NCI-H82 treated with DMSO at 0.1 percent for 48 hours (cell line): ENCODE measurements at regions not wholly inside any gene's neighbourhood (a gene's known extent, or its start where the extent isn't known, plus 50 kb on each side); places are given as distances from the start of the nearest gene placed in this dataset.

Experiments used
- DNase-seq: peaks from one replicate; lab custom pipeline; 2025; ENCODE audit not compliant: unreplicated experiment; lab: John Stamatoyannopoulos, UW

DNA sequence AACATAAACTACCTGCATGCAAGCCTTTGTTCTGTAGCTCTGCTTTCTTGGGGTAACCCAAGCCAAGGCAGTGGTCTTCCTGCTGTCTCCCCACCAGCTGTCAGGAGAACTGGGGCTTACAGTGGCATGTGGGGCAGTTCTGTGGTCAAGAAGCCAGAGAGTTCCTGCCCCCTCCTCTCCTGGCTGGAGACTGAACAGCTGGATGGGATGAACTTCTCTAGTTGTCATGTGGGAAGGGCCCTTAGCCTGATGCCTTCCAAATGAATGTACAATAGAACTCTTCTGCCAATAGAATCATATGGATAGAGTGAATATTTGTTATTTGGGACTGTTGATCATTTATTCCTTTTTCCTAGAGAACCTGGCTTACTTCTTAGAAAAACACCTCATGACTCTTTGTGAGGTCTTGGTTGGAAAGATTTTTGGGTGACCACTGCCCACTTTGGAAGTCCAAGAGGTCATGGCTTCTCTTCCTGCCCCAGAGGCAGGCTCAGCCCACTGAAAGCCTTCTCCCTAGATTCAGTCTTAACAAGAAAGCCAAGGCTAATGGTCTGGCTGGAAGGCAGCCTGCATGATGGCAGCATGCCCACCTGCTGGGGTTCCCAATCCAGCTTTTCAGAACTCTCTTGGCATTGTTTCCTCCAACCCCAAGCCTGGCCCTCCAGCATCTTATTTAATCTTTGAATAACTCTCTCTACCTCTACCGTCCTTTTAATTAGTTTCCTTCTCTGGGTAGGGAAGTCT, 462.9 kb upstream of the PROK2 start:
- no peak for DNase-seq

- no peak for DNase-seq
Observed at GRCh38 chr3:72247126-72247525, 462.2 kb upstream of the PROK2 start.

DNA sequence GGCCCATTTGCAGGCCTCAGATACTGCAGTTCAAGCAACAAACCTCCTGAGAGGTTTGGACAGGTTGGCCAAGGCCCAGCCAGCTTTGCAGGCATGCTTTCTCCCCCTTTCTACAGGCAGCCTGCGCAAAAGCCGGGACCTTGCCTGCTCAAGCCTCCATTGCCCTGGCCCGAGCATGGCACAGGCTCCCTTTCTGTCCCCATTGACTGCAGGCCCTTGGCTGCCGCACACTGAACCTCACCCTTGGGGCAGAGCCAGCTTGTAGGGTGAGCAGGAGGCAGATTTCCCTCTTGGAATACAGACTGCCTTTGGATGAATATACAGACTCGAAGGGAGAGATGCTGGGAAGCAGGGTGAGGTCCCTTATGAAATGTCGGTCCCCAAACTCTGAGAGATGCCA, 461.7 kb upstream of the PROK2 start:
- DNase-seq: no peak

GRCh38 chr3:72245183-72245811, 460.3 kb upstream of the PROK2 start:
- no peak for DNase-seq

DNA sequence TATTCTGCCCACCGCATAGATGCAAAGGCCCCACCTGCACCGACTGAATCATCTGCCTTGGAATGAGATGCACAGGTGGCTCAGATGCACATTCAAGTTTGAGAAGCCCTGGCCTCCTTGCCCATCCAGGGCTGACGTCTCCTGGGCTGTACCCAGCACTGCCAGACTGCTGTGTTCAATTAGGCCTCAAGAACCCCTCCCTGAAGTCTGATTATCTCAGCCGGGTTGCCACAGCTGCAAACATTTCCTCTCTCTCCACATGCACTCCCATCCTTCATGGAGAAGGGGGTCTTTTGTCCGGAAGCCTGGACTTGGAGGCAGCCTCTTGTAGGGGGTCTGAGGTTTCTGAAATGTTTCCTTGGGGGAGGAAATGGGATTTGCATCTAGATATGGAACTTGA, 459.4 kb upstream of the PROK2 start:
- DNase-seq: no peak

- DNase-seq: no peak
Observed at GRCh38 chr3:72242326-72242725, 457.4 kb upstream of the PROK2 start.

DNA sequence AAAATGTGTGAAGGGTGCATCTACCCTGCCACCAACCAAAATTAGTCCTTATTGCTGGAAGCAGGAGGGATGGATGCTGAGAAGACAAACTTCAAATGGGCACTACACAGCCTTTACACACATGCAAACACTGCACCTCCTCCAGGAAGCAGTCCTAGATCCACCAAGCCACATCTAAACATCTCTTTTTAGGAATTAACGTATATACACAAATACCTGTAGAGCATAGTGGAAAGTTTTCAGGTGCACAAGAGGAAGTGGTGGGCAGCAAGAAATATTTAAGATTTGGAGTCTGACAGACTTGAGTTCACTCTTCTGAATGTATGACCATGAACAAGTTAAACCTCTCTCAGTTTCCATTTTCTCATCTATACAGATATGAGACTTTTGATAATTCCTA, 456.6 kb upstream of the PROK2 start:
- DNase-seq: no peak

- DNase-seq: no peak
Observed at GRCh38 chr3:72240531-72240930, 455.6 kb upstream of the PROK2 start.

- no peak for DNase-seq
Observed at GRCh38 chr3:72238801-72239200, 453.9 kb upstream of the PROK2 start.

DNA sequence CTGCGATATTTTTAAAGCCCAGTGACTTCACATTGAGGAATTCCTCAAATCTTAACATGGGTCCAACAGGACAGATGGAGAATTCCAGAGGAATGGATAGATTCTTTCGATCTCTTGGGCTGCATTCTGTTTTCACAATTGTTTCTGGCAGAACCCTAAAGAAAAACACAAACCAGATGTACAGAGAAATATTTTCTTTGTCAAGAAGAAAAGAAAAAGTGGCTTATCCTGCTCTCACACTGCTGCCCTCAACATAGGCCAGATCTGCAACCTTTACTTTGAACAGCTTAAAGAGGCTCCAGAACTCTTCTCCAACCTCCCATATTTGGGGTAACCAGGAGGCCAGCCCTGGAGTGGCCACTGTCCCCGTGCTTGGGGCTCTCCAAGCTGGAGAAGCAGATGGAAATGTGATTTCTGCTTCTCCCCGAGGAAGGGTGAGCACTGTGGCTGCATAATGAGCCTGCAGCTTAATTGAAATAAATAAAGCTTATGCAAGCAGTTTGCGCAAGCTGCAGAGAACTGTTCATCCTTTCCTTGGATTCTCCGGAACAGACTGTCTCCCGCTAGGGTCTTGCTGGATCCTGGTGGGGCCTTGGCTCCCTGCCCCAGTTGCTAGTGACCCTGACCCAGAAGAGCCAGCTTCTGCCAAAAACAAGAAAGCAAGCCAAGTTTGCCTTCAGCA, 453.2 kb upstream of the PROK2 start:
- DNase-seq: no peak

DNA sequence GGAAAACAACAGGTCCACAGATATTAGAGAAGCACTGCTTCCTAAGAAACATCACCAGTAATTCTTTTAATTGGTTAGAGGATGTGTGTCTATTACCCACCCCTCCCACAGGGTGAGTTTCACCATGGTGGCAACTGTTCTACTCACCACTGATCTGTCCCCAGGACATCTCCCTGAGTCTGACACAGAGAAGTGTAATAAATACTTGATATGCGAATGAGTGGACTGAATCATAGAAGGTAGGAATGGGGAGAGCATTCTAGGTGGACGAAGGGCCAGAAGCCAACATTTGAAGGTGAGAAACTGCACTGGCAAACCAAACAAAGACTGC, 452.7 kb upstream of the PROK2 start:
- DNase-seq: no peak

GRCh38 chr3:72234391-72234790, 449.4 kb upstream of the PROK2 start:
- DNase-seq: no peak

- DNase-seq: no peak
Observed at GRCh38 chr3:72233571-72233970, 448.6 kb upstream of the PROK2 start.

DNA sequence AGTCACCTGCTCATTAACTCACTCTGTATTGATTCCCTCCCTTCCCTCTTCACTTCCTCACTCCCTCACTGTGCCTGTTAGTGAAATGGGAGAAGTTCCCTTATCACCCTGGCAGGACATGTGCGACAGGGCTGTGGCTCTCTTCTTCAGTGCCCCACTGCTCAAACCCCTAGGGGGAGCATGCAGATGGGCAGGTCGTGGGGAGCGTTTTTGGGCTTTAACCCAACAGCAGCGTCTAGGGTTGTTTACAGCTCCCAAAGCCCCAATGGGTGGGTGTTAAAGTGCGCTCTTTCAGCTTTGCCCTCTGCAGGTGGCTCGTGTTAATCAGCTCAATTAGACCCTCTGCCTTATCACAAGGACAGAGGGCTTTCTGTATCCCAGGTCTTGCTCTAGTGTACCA, 447.8 kb upstream of the PROK2 start:
- DNase-seq: no peak

DNA sequence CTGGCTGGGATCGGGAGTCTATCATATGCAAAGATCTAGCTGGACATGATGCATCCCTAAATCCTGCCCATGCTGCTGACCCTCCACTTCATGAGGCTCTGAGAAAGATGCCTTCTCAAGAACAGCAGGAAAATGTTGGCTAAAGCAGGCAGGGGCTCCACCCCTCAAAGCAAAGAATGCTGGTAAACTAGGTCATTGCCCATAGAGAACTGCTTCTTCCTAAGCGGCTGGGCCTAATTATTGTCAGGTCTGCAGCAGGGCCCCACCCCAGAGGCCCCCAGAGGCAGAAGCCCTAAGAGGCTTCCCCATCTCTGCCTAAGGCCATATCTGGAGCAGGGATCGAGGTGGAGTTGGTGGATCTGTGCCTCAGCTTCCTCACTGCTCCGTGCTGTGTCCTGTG, 447.4 kb upstream of the PROK2 start:
- no peak for DNase-seq

- DNase-seq: no peak
Observed at GRCh38 chr3:72231439-72232196, 446.7 kb upstream of the PROK2 start.

- no peak for DNase-seq
Observed at GRCh38 chr3:72230774-72231379, 445.9 kb upstream of the PROK2 start.

DNA sequence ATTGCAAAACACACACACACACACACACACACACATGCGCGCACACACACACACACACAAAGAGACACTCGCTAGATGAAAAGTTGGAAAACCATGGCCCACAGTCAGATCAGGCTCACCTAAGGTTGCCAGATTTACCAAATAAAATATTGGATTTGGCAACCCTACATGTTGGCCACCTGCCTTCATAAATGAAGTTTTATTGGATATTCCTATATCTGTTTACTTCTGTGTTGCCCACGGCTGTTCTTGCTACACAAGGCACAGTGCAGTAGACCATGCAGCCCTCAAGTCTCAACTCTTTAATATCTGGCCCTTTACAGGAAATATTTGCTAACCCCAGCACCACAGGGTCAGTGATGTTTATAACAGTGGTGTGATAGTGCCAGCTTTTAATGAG, 445.0 kb upstream of the PROK2 start:
- DNase-seq: no peak

DNA sequence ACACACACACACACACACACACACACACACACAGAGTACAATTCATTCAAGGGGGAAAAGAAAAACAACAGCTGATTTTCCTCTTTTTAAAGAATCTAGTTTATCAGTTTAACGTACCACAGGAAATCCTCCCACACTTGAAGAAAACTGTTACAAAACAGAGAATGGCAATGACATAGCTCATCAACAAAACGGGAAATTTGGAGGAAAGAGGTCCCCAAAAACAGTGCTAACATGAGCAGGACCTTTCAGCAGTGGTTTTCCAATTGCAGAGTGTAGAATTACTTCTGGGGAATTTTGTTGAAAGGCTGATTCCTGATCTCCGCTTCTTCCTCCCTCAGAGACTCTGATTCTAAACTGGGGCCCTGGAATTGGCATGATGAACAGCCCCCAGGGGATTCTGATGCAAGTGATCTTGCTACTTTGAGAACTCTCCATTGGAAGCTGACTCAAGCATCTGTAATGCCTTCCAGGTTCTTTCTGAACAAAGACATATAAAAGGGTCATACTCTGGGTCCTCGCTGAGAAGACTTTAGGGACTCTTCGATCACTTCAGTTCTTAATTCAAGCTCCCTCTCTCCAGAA, 442.6 kb upstream of the PROK2 start:
- no peak for DNase-seq

- no peak for DNase-seq
Observed at GRCh38 chr3:72224804-72225509, 440.0 kb upstream of the PROK2 start.
